HG03354 (cell line): ENCODE measurements at regions not wholly inside any gene's neighbourhood (a gene's known extent, or its start where the extent isn't known, plus 50 kb on each side); places are given as distances from the start of the nearest gene placed in this dataset.

Experiments used
- ATAC-seq: cut with Tn5 transposase; IDR thresholded peaks from one replicate; pipeline ENCODE4 v1.9.1; 2021; ENCODE audit warnings: mild to moderate bottlenecking; ENCODE audit not compliant: unreplicated experiment, poor library complexity, severe bottlenecking

- no peak for ATAC-seq
Observed at GRCh38 chr1:83619170-83619896, 379.6 kb downstream of the TTLL7 start.

- no peak for ATAC-seq
Observed at GRCh38 chr1:83617883-83618282, 381.0 kb downstream of the TTLL7 start.

DNA sequence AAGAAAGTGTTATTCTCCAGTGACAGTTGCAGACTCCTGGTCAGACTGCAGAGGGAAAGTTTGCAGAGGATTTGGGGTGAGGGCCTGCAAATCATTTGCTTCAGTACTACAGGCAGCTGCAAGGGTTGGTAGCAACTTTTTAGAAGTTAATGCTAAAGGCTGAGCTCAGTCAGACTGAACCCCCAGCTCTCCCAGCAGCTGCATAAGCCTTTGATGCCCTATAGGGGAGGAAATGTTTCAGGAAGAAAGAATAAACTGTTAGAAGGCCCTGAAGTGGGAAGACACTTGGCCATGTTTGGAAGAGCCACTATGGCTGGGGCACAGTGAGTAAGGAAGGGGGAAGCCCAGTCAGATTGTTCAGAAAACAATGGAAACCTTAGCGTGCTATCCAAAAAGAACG is 383.6 kb downstream of the TTLL7 start:
- no peak for ATAC-seq

DNA sequence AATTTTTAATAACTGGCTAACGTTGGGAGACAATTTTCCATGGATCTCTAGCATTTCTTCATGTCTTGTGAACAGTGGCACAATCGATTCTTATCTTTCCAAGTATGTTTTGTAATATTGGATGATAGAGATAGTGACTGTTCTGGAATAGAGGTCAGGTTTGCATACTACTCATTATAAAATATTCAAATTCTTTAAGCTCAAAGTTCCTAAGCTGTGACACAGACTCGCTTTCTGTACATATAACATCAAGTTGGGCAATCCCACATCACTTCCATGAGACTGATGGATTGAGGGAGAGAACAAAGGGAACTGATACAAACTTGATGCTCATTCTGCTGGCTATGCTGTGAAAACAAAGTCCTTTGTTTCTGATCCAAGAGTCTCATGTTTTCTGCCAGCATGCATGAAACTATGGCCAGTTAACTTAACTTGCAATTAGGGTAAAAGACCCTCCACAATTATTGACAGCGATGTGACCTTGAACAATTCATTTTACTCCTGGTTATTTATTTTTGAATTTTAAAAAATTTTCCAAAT is 392.4 kb downstream of the TTLL7 start:
- no peak for ATAC-seq

- no peak for ATAC-seq
Observed at GRCh38 chr1:83596331-83596730, 402.6 kb downstream of the TTLL7 start.

- no peak for ATAC-seq
Observed at GRCh38 chr1:83593073-83593472, 405.9 kb downstream of the TTLL7 start.

DNA sequence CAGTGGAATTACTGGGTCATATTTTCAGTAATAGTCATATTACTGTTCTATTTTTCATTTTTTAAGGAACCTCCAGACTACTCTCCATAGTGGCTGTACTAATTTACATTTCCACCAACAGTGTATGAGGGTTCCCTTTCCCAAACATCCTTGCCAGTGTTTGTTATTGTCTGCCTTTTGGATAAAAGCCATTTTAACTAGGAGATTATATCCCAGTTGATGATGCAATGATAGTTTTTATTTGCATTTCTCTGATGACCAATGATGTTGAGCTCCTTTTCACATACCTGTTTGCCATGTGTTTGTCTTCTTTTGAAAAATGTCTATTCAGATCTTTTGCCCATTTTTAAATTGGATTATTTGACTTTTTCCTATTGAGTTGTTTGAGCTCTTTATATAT is 410.8 kb downstream of the TTLL7 start:
- no peak for ATAC-seq

DNA sequence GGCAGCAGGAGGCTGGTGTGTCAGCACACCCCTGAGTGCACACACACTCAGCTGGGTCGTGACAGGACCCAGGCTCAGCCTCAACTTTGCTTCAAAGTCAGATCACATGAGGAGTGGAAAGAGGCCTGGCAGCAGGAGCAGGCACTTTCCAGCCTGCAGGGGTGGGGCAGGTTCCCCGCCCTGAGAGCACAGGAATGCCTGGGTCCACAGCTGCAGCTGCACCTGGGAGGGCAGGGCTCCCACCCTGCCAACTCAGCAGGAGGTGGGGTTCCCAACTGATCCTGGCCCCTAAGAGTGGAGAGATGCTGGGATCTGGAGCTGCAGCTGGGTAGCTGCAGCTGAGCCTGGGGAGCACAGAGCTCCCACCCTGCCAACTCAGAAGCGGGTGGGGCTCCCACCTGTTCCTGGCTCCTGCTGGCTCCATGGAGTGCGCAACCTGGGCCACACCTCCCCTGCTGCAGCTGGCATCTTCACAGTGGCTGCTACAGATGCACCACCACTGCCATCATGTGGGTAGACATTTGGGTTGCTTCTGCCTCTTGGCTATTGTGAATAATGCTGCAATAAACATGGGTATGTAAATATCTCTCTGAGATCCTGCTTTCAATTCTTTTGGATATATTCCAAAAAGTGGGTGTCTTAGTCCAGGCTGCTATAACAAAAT is 415.4 kb downstream of the TTLL7 start:
- no peak for ATAC-seq

DNA sequence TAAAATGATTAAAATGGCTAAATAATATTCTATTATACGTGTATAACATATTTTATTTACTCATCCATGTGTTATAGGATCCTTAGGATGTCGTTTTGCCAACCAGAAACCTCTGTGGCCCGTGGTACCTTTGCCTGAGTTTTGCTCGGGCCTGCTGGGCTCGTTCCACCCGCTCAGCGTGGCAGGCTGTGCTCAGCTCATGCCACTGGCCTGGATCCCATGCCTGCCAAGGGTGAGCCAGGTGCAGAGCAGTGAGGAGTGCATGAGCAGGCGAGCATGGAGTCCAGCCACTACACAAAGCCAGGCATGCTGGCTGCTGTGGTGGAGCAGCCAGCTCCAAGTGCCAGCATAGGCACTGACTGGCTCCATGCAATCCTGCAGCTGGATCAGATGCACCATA is 417.2 kb downstream of the TTLL7 start:
- no peak for ATAC-seq

GRCh38 chr1:83574791-83575190 is 424.1 kb downstream of the TTLL7 start:
- no peak for ATAC-seq

DNA sequence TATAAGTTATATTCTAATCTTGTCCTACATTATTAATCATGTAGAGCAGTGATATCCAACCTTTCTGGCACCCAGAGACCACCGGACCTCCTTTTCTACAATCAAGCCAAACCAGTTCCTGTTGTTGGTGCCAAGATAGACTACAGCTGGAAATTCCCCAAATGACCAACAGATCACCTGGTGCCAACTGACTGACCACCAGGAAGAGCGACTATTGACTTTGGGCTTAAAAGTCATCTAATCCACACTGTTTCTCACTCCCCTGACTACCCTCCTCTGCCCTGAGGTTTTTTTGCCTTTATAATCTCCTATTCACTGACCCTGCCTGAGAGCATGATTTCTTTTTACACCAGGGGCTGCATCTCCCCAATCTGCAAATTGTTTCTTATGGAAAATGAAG is 425.2 kb downstream of the TTLL7 start:
- ATAC-seq, result no peak

GRCh38 chr1:83571536-83571935 is 427.4 kb downstream of the TTLL7 start:
- ATAC-seq, result no peak

- ATAC-seq, result no peak
Observed at GRCh38 chr1:83561346-83561745, 437.6 kb downstream of the TTLL7 start.

DNA sequence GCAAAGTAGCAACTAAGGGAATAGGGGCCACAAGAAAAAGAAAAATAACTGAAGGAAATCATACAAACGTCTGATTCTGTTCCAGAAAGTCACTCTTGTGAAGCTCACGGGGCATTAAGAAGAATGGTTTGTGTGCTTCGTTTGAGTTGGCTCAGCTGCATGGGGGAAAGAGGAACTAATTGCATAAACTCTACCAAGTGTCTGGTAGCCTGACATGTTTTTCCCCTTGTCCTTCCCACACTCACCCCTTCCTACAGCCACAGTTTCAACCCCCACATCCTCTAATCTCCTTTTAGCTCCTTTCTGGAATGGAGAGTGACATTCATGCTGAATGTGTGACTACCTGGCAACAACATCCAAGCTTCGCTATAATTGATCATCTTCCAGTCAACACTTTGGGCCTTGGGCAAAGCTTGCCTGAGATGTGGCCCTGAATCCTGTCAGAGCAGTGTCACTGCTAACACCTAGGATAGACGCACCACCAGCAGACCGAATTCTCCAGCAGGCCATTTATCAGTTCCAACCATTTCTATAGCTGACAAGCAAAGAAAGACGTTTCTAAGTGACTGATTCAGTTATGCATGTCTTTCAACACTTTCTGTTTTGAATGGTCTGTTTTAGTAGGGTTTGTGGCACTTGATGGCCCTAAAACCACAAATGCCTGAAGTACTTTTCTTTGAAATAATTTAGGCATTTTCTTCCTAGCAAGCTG is 439.6 kb downstream of the TTLL7 start:
- ATAC-seq, result no peak

GRCh38 chr1:83555871-83556270 is 443.1 kb downstream of the TTLL7 start:
- no peak for ATAC-seq

DNA sequence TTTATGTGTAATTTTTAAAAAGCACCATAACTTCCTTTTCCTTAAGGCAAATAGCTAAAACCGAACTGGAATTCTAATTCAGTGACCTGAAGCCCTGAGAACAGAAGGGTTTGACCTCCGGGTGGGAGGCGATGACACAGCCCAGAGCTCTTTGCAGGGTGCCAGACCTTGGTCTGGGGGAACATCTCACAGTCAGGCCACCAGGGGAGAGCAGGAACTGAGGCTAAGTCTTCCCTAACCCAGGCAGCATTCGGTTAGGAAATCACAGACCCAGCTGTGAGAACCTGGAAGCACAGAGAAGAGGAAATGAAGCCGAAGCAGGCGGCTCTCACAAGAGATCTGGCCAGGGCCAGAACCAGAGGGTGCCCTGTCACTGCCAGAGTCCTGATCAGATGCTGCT is 444.8 kb downstream of the TTLL7 start:
- ATAC-seq, result no peak

DNA sequence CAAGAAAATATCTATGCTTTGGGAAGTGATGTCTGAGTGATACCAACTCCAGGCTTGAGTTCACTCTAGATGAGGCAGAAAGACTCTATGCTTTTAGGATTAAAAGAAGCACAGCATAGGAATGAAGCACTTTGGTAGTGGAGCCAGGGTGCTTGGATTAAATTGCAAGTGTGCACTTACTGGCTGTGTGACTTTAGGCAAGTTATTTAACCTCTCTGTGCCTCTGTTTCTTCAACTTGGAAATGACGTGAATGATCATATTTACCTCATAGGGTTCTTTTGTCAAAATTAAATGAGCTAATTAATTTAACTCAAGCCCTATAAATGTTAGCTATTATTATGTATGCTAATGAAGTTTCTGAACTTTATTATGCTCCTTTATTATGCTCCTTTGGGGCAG is 446.1 kb downstream of the TTLL7 start:
- ATAC-seq, result no peak

DNA sequence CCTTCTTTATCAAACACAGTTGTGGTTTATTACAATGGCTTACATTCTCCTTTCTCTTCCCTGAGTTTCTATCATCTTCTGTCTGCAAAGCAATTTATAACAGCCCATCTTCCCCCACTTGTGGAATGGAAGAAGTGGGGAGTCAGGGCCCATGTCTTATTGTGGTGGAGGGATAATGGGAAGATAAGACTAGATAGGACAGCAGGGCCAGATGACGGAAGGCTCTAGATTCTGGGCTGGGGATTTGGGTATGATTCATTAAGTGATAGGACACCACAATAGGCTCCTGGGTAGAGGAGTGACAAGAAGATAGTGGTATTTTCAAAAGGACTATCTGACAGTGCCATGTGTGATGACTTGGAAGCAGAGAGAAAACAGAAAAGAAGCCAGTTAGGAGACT is 450.6 kb downstream of the TTLL7 start:
- ATAC-seq, result no peak

- ATAC-seq, result no peak
Observed at GRCh38 chr1:83547901-83548300, 451.0 kb downstream of the TTLL7 start.

DNA sequence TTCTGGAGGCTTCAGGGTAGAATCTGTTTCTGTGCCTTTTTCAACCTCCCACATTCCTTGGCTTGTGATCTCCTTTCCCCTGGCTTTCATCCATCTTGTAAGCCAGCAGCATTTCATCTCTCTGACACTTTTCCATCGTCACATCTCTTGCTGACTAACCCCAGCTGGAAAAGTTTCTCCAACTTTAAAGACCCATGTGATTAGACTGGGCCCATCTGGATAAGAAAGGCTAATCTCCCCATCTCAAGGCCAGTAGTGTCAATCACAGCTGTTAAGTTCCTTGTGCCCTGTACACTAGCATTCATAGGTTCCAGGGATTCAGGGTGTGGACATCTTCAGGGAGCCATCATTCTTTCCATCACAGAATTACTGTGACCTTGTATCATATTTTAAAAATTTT is 452.1 kb downstream of the TTLL7 start:
- ATAC-seq, result no peak
